GM13976 (cell line): ENCODE measurements at regions not wholly inside any gene's neighbourhood (a gene's known extent, or its start where the extent isn't known, plus 50 kb on each side); places are given as distances from the start of the nearest gene placed in this dataset.

ENCODE experiments used
- DNase-seq: peaks from one replicate; pipeline ENCODE4 v3.0.0; 2012; ENCODE audit warnings: low spot score
- CTCF ChIP-seq: IDR thresholded peaks from 2 replicates; pipeline ENCODE4 v1.5.1; 2012; ENCODE audit warnings: borderline replicate concordance, mild to moderate bottlenecking; ENCODE audit not compliant: insufficient read depth; ENCODE audit errors: extremely low read depth, missing control alignments, control extremely low read depth
- in situ Hi-C: fragments of 300-500 bp; cut with MboI; formaldehyde crosslinking; loops from one replicate; pipeline ENCODE4 v1.12.0; 2022; ENCODE audit warnings: low sequenced_read_pairs, mixed read lengths, inconsistent platforms; ENCODE audit not compliant: unreplicated experiment

GRCh38 chr16:73670836-73671820, 623.2 kb upstream of the ZFHX3 start:
- in situ Hi-C loops = no loop called here
- no peak for DNase-seq
- TF ChIP-seq CTCF = no peak

- in situ Hi-C loops = no loop called here
- DNase-seq = no peak
Observed at GRCh38 chr16:73669535-73670274, 621.8 kb upstream of the ZFHX3 start.

GRCh38 chr16:73663720-73664119, 615.8 kb upstream of the ZFHX3 start:
- TF ChIP-seq CTCF = no peak
- no peak for DNase-seq
- in situ Hi-C loops = no loop called here

More at GRCh38 chr16:73669535-73670274, 621.8 kb upstream of the ZFHX3 start:
- TF ChIP-seq CTCF = no peak

- no peak for TF ChIP-seq CTCF
- in situ Hi-C loops = no loop called here
- no peak for DNase-seq
Observed at GRCh38 chr16:73636196-73636595, 588.3 kb upstream of the ZFHX3 start.

- DNase-seq = no peak
- in situ Hi-C loops = no loop called here
Observed at GRCh38 chr16:73629011-73629410, 581.1 kb upstream of the ZFHX3 start.

More at GRCh38 chr16:73629011-73629410, 581.1 kb upstream of the ZFHX3 start:
- no peak for TF ChIP-seq CTCF
